ENCODE measurements at regions not wholly inside any gene's neighbourhood (a gene's known extent, or its start where the extent isn't known, plus 50 kb on each side); places are given as distances from the start of the nearest gene placed in this dataset.

DNA sequence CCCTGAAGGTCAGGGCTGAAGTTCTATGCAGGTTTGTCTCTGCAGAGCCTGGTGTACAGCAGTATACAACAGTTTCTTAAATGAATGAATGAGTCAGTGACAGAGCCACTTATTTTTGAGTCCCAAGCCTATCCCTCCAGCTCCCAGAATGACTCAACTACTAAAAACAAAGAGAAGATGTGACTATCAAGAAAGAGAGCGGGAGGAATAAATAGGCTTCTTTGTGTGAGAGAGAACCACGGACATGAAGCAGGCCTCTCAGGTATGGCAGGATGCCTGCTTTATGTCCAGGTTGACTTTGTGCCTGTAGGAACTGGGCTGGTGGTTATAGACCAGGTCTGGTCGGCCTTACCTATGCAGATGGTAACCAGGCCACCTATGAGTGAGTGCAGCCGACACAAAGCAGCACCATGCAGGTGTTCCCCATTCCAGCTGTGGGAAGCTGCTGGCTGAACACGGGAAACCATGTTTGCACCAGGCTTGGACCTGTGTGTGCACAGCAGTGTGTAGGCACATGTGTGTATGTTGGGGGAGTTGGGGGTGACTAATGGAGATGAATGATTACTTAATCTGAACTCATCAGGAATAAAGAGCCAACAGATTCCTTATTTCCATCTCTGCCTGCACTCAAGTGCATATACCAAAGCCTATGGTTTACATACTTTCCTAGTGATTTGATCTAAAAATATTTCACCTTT, 171.0 kb downstream of the OSR1 start:
- TF ChIP-seq GLI4 (CRISPR knock-in tag; IDR thresholded peaks at IDR 0.05; ENCODE audit: borderline replicate concordance) (no peak), HDAC2 (CRISPR knock-in tag; IDR thresholded peaks at IDR 0.05) (no peak)
